Limb (tissue), 2 donors: ENCODE measurements at regions not wholly inside any gene's neighbourhood (a gene's known extent, or its start where the extent isn't known, plus 50 kb on each side); places are given as distances from the start of the nearest gene placed in this dataset.
"Not testable (repeated sequence)": the region's sequence is repeated elsewhere in the genome, so short reads cannot be mapped to it uniquely, and the experiment has no call there.

ENCODE experiments used
- DNase-seq, 2 donors: peaks; one replicate each; pipeline ENCODE4 v3.0.0-alpha.2; 2016; ENCODE audit errors: extremely low spot score in 2 of 2

- DNase-seq: no peak
These were observed 232.5 kb downstream of the PARP8 start for GRCh38 chr5:50898966-50899365.

- DNase-seq: no peak
These were observed 234.6 kb downstream of the PARP8 start for GRCh38 chr5:50900952-50901510.

DNA sequence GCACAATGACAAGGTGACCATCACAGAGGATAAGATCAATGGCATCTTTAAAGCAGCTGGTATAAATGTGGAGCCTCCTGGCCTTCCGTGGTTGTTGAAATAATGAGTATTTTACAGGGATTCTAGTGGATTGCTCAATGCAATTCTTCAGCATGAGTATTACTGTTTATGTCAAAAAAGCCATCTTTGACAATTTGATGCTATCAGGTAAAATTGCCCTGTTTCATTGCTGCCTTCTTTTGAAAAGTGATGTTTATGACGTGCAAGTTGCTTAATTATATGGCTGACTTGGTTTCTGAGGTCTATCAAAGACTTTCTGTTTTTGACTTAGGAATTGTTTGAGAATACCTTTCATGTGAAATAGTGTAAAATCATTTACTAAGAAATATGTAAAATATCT, 237.2 kb downstream of the PARP8 start:
- no peak for DNase-seq

DNA sequence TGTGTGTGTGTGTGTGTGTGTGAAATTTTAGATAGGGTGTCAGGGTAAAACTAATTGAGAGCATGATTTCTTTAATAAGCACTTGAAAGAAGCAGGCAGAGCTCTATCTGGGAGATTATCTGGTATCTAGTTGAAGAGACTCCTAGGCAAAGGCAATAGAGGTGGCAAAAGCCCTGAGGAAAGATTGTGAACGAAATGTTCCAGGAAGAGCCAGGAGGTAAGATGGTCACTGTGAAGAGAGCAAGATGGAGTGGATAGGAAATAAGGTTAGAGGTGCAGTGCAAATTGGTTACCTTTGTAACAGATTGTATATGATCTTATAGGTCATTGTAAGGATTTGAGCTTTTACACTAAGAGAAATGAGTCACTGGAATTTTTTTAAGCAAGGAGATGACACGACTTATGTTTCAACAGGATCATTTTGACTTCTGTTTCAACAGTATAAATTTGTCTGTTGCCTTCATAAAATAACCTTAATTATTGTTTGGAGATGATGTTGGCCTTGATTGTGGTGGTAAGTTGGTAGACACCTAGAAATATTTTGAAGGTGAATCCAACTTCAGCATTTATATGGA, 239.6 kb downstream of the PARP8 start:
- DNase-seq: no peak

- not testable (repeated sequence) for DNase-seq
These were observed 253.7 kb downstream of the PARP8 start for GRCh38 chr5:50920160-50920559.

GRCh38 chr5:50921366-50922133, 255.1 kb downstream of the PARP8 start:
- DNase-seq: no peak

GRCh38 chr5:50922134-50922941, 255.9 kb downstream of the PARP8 start:
- peak in 1 of 2 donors; percentile 42 for DNase-seq

- DNase-seq: no peak
These were observed 256.7 kb downstream of the PARP8 start for GRCh38 chr5:50922942-50923767.

DNA sequence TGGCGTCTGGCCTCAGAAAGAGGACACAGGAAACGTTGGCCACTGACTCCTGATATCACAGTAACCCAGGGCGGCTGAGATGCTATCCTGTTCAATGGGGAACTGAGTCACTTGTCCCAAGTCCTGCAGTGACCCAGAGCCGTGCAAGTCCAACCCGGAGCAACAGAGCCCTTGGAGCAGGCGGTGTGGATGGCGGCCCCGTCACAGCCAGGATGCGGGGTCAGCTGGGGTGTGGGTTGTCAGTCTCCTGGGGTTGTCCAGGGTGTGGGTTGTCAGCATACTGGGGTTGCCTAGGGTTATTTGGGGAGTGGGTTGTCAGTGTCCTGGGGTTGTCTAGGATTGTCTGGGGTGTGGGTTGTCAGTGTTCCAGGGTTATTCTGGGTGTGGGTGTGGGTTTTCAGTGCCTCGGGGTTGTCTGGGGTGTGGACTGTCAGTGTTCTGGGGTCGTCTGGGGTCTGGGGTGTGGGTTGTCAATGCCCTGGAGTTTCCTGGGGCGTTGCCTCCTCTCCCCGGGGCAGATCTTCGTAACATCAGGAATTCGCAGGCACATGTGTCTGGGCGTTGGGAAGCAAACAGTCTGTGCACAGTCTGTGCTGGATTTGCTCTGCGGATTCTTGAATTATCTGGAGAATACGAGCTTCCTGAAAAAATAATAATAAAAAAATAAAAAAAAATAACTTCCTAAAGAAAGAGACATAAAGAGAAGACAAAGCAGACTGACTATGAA, 257.5 kb downstream of the PARP8 start:
- DNase-seq: no peak

DNA sequence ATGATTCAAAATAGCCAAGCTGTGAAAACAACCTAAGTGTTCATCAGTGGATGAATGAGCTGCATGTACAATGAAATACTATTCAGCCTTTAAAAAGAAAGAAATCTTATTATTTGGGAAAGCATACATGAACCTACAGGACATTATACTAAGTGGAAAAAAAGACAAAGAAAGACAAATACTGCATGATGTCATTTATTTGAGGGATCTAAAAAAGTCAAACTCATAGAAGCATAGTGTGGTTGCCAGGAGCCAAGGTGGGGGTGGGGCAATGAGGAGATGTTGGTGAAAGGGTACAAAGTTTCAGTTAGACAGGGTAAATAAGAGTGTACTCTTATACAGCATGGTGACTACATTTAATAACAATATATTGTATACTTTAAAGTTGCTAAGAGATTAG, 261.5 kb downstream of the PARP8 start:
- no peak for DNase-seq

- DNase-seq: no peak
These were observed 262.7 kb downstream of the PARP8 start for GRCh38 chr5:50929174-50929573.

- DNase-seq: no peak
These were observed 267.9 kb downstream of the PARP8 start for GRCh38 chr5:50934343-50934742.

- DNase-seq: no peak
These were observed 278.7 kb downstream of the PARP8 start for GRCh38 chr5:50945139-50945538.

DNA sequence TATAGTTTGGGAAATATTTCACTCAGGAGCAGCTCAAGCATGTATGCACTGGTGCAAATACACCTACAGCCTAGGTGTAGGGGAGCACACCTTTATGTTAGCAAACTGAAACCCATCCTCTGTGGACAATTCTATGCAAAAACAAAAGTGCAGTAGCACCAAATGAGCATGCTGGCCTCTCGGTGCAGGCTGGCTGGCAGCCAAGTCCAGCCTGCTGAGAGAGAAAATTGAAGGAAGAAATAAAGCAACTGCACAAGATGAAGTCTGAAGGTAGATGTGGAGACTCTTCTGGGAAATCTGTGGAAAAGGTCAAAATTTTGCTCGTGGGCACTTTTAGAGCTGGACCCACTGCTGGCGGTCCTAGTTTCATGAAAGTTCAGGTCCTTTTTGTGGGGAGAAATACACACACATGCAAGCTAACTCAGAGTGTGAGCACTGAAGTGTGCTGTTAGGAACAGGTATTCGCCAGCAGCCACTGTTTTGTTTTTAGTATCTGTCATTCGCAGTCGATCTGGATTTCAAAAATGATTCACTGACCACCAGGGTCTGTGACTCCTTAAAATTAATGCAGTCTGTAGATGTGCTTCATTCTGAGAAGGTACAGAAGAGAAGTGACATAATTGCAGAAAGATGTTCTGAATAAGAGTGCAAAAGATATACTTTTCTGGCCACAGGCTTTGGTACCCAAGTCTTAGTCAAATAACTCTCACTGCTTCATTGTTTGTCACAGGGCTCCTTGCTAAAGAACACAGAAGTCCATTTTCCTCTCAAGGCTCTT, 281.7 kb downstream of the PARP8 start:
- no peak for DNase-seq

- no peak for DNase-seq
These were observed 286.9 kb downstream of the PARP8 start for GRCh38 chr5:50953290-50953689.

DNA sequence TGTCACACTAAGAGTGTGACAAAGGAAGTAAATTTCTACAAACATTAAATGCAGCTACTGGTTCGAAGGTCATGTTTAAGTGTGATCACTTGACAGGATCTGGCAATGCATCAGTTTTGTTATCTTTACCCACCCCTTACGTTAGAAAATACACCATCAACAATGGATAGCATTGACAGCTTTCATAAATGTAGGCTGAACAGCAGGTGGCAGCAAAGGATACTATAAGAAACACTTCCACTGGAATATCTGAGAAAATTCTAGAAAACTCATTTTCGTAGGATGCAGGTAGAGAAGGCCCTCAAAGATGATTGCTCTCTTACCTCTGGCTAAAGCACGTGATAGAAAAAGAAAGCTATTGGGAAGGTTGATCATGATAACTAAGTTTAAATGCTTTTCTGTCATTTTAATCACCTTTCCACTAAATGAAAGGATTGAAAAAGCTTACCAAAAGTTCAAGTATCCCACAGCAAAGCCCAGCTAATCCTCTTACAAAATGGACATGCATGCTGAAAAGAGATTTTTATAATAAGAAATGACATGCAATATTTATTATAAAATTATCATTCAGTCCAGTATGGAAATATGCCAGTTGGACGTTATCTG, 292.5 kb downstream of the PARP8 start:
- DNase-seq: no peak

DNA sequence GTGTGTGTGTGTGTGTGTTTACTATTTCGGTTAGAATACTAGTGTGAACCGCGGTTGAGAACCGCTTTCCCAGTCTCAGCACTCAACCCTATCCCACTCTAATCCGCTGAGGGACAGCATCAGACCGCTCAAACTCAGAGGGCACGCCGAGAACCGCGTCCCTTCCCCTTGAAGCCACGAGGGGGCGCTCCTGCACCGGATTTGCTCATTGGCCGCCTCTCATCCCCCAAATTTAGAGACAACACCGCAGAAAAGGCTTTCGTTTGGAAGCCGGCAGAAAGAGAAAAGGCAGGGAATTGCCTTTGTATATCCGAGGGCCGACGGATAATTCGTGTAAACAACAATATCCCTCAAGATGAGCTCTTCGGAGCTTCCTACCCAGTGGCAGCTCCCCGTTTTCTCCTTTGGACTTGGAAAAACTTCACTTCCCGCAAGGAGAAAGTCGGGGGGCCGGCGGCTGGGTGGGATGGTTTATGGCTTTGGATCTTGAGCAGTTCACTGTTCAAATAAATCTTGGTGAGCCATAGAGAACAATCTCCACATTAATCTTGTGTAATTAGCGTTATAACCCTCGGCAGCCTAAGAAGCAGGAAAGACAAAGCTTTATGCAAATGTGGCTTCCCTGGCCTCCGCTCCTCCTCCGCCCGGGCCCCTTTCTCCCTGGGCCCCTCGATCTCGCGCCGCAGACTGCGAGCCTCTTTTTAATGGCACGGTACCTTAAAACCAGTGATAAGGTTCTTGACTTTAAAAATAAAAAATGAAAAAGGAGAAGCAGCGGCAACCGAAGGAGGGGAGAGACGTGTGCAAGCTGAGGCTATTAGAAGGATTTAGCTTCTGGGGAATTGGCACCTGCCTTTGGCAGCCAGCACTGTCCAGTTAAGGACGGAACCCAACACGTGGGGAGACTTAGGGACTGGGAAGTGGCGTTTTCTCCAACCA, 296.8 kb downstream of the PARP8 start:
- peak; percentile 85 to 91 for DNase-seq
